Esophagus squamous epithelium (tissue), 4 donors: ENCODE measurements at regions not wholly inside any gene's neighbourhood (a gene's known extent, or its start where the extent isn't known, plus 50 kb on each side); places are given as distances from the start of the nearest gene placed in this dataset.

Experiments
- CTCF ChIP-seq, 6 experiments: fragments of 450-650 bp in 4 of 6; fragments of 200-600 bp in 2 of 6; sonication (generic) in 2 of 6; IDR thresholded peaks; one replicate each; pipeline ENCODE4 v1.5.1; 2016 to 2019; ENCODE audit warnings: antibody characterized with exemption in 6 of 6, mild to moderate bottlenecking in 4 of 6, moderate library complexity in 4 of 6
- POLR2A ChIP-seq, 4 donors: fragments of 450-650 bp; IDR thresholded peaks; one replicate each; pipeline ENCODE4 v1.6.1; 2017; ENCODE audit warnings: antibody characterized with exemption in 4 of 4, mild to moderate bottlenecking in 4 of 4, moderate library complexity in 3 of 4

GRCh38 chrX:121283921-121284320, 236.5 kb downstream of the GLUD2 start:
- TF ChIP-seq CTCF (IDR thresholded peaks at IDR 0.05): no peak
- no peak for TF ChIP-seq POLR2A (IDR thresholded peaks at IDR 0.05)
